Fibroblast of villous mesenchyme (primary cell): ENCODE measurements at regions not wholly inside any gene's neighbourhood (a gene's known extent, or its start where the extent isn't known, plus 50 kb on each side); places are given as distances from the start of the nearest gene placed in this dataset.

ENCODE experiments used
- DNase-seq: peaks from one replicate; pipeline ENCODE4 v3.0.0-alpha.2; 2010; ENCODE audit warnings: low read depth
- H3K4me3 ChIP-seq: 2 replicates; pipeline ENCODE4 v1.5.1; 2011; ENCODE audit warnings: low read depth, mild to moderate bottlenecking, low read length
- TF ChIP-seq, protein P1 (sequence below): IDR thresholded peaks from 2 replicates; pipeline ENCODE4 v1.5.1; 2012; ENCODE audit warnings: low read depth, mild to moderate bottlenecking, low read length; ENCODE audit not compliant: insufficient read depth

DNA sequence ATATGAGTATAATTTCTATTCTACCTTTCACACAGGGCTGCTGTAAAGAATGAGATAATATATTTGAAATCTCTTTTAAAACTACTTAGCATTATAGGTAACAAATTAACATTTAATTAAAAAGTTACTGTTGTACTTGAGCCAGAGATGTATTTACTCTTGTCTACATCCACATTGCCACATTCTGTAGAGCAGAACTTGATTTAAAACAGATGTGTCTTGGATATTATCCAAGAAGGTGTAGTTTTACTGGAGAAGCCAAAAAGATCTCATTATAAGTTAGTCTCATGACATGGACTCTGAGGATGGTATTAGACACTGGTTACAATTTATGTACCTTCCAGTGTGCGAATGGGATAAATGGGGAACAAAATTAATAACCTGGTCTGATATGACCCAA, 293.1 kb upstream of the CCNH start:
- H3K4me3 ChIP-seq = no peak overlapping the region
- TF ChIP-seq, protein P1, sequence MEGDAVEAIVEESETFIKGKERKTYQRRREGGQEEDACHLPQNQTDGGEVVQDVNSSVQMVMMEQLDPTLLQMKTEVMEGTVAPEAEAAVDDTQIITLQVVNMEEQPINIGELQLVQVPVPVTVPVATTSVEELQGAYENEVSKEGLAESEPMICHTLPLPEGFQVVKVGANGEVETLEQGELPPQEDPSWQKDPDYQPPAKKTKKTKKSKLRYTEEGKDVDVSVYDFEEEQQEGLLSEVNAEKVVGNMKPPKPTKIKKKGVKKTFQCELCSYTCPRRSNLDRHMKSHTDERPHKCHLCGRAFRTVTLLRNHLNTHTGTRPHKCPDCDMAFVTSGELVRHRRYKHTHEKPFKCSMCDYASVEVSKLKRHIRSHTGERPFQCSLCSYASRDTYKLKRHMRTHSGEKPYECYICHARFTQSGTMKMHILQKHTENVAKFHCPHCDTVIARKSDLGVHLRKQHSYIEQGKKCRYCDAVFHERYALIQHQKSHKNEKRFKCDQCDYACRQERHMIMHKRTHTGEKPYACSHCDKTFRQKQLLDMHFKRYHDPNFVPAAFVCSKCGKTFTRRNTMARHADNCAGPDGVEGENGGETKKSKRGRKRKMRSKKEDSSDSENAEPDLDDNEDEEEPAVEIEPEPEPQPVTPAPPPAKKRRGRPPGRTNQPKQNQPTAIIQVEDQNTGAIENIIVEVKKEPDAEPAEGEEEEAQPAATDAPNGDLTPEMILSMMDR = no peak
- no peak for DNase-seq

DNA sequence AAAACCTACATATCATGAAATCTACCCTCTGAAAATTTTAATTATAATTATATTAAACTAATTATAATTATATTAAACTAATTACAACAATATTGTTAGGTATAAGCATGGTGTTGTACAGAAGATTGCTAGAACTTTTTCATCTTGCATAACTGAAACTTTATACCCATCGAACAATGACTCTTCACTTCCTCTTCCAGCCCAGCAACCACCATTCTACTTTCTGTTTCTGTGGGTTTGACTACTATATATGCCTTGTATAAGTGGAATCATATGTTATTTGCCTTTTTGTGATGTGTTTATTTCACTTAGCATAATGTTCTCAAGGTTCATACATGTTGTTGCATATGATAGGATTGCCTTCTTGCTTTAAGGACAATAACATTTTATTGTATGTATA, 274.2 kb upstream of the CCNH start:
- no peak overlapping the region for H3K4me3 ChIP-seq
- TF ChIP-seq, protein P1 = no peak
- DNase-seq = no peak

DNA sequence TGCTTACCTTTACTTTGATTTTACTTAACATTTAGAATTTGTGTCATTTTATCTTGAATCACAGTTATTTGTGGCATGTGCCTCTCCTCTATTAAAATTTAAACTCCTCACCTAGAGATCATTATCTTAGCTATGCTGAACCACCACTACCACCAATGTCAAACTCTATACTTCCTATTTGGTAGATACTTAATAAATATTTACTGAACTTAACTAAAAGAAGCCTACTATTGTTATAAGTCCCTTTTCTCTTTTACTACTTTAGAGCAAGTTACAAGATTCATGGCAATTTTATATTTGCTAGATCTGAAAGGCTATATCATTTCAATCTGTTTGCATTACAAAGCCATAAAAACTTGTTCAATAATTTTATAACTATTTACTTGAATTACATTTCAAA, 273.3 kb upstream of the CCNH start:
- TF ChIP-seq, protein P1 = no peak
- no peak overlapping the region for H3K4me3 ChIP-seq
- no peak for DNase-seq

DNA sequence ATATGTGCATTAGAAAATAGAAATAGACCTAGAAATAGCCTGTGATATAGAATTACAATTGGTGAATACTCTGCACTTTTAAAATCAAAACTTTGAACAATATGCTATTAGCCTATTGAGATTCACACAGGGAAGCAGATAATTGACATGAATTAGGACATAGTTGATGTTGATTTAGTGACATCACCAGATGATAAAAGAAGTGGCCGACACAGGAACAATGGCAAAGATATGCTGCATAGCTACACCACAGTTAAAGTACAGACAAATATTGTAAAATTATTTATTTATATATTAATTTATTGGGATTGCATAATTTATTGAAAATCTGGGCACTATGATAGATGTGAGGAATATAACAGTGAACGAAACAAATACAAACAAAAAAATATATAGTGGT, 261.5 kb upstream of the CCNH start:
- TF ChIP-seq, protein P1 = no peak

DNA sequence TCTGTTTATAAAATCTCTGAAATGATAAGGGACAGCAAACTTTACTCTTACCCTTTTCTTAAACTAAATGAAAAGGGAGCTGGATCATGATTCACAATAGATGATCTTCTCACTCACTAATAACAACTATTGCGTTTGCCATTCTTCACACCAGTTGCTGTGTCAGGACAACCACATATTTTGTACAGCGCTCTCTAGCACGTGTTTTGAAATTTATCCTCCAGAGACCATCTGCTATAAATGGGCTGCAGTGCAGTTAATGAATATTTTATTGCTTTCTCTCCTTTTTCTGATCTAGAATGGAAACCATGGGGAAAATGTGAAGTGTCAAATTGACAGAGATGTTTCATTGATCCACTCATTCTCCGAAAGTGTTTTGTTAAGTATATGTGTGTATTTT, 258.4 kb upstream of the CCNH start:
- TF ChIP-seq, protein P1 = no peak
- no peak for DNase-seq
- H3K4me3 ChIP-seq = no peak overlapping the region

More for the DNA sequence above, 261.5 kb upstream of the CCNH start:
- H3K4me3 ChIP-seq = no peak overlapping the region
- DNase-seq = no peak

DNA sequence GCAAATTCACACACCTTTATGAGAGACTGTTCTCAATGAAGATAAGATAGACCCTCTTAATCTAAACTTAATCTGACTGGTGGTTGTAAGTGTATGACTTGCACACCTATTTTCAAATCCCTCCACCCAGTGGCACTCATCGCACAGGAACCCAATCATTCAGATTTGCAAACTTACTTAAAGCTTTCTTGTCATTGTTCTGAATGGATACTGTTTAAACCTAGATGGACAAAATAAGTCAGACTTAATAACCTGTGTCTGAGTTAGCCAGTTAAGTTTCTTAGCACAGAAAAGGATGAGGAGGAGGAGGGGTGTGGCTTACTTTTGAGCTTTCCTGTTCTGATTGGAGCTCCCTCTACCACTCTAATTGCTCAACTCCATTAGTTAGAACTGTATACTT, 252.4 kb upstream of the CCNH start:
- TF ChIP-seq, protein P1 = no peak
- H3K4me3 ChIP-seq = no peak overlapping the region
- DNase-seq = no peak

DNA sequence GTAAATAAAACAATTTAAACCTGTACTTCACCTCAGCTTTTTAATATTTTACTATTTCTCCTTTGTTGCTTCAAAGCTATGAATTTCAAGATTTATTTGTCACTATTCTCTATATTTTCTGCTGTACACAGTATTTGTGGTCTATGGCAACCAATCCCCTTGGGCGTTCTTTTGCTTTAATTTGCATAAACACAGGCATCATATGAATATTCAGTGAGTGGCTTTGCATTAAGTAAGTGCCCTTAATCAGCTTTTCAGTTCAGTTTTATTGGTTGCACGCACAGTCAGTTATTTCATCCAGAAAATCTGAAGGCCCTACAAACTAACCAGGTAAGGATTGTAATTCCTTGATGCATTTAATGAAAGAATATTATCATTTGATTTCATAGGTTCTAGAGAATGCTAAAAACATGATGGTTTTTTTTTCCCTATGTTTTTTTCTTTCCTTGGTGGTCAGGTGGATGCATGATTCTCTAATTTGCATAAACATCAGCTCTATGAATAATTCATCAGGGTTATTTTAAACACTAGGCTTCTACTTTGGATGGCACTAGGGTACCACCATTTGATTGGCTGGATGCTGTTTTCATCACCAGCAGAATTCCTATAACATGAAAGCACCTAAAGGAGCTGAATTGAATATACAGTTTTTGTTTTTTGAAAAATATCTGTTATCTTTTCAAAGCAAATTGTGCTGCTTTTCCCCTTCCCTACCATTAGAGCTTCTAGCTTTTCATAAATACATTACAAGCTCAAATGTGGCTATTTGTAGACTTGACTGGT, 249.2 kb upstream of the CCNH start:
- DNase-seq = no peak
- no peak overlapping the region for H3K4me3 ChIP-seq
- TF ChIP-seq, protein P1 = no peak
